Neural cell (in vitro differentiated cells): ENCODE measurements at regions not wholly inside any gene's neighbourhood (a gene's known extent, or its start where the extent isn't known, plus 50 kb on each side); places are given as distances from the start of the nearest gene placed in this dataset.

Experiments
- H2AFZ ChIP-seq: fragments of 200-600, 300-800 bp; sonication (generic), shearing (Covaris generic); 2 replicates; pipeline ENCODE4 v1.6.0; 2014; ENCODE audit warnings: low read depth, mild to moderate bottlenecking, antibody characterized with exemption, low read length, moderate library complexity
- H3F3A ChIP-seq: fragments of 200-600 bp; shearing (Covaris generic); 2 replicates; pipeline ENCODE4 v1.6.1; 2016; ENCODE audit warnings: mild to moderate bottlenecking, moderate library complexity, mixed read lengths, antibody characterized with exemption, low read length; ENCODE audit not compliant: insufficient read depth, poor library complexity, severe bottlenecking
- H3K27ac ChIP-seq: fragments of 200-600, 300-800 bp; sonication (generic), shearing (Covaris generic); 2 replicates; pipeline ENCODE4 v1.5.1; 2014; ENCODE audit warnings: mild to moderate bottlenecking, low read length, moderate library complexity
- H3K27me3 ChIP-seq: fragments of 300-800, 200-600 bp; sonication (generic), shearing (Covaris generic); 2 replicates; pipeline ENCODE4 v1.6.0; 2014; ENCODE audit warnings: mild to moderate bottlenecking, low read depth, low read length, moderate library complexity; ENCODE audit not compliant: insufficient read depth
- H3K36me3 ChIP-seq: fragments of 300-800, 200-600 bp; sonication (generic), shearing (Covaris generic); 2 replicates; pipeline ENCODE4 v1.5.1; 2014; ENCODE audit warnings: mild to moderate bottlenecking, antibody characterized with exemption, low read length, moderate library complexity; ENCODE audit not compliant: insufficient read depth
- H3K4me2 ChIP-seq: fragments of 300-800, 200-600 bp; sonication (generic), shearing (Covaris generic); 2 replicates; pipeline ENCODE4 v1.6.0; 2014; ENCODE audit warnings: mild to moderate bottlenecking, low read length
- H3K4me3 ChIP-seq: fragments of 300-800, 200-600 bp; sonication (generic), shearing (Covaris generic); 2 replicates; pipeline ENCODE4 v1.5.1; 2014; ENCODE audit warnings: mild to moderate bottlenecking, low read length, moderate library complexity
- H3K79me2 ChIP-seq: fragments of 200-600 bp; shearing (Covaris generic); replicated peaks from 2 replicates; pipeline ENCODE4 v1.6.0; 2014; ENCODE audit warnings: mild to moderate bottlenecking, low read length, moderate library complexity; ENCODE audit not compliant: insufficient read depth
- H3K9ac ChIP-seq: fragments of 300-800, 200-600 bp; sonication (generic), shearing (Covaris generic); 2 replicates; pipeline ENCODE4 v1.6.1; 2016; ENCODE audit warnings: mild to moderate bottlenecking, low read length, mixed read lengths
- H3K9me2 ChIP-seq: fragments of 200-600 bp; shearing (Covaris generic); 2 replicates; pipeline ENCODE4 v1.6.1; 2016; ENCODE audit warnings: mild to moderate bottlenecking, low read length, mixed read lengths; ENCODE audit not compliant: insufficient read depth
- H3K9me3 ChIP-seq: fragments of 200-600, 300-800 bp; sonication (generic), shearing (Covaris generic); 2 replicates; pipeline ENCODE4 v1.6.1; 2016; ENCODE audit warnings: mild to moderate bottlenecking, mixed run types, low read length, moderate library complexity, mixed read lengths
- H4K20me1 ChIP-seq: fragments of 200-600 bp; shearing (Covaris generic); 2 replicates; pipeline ENCODE4 v1.6.1; 2016; ENCODE audit warnings: mild to moderate bottlenecking, mixed run types; ENCODE audit not compliant: insufficient read depth
- CTCF ChIP-seq: fragments of 450-650 bp; IDR thresholded peaks from 2 replicates; pipeline ENCODE4 v1.5.1; 2014; ENCODE audit warnings: antibody characterized with exemption, mild to moderate bottlenecking, moderate library complexity; ENCODE audit not compliant: poor library complexity, severe bottlenecking
- EP300 ChIP-seq: fragments of 450-650 bp; conservative IDR thresholded peaks from 2 replicates; pipeline ENCODE4 v1.6.1; 2014; ENCODE audit warnings: antibody characterized with exemption, mild to moderate bottlenecking, moderate library complexity; ENCODE audit not compliant: poor library complexity, severe bottlenecking
- EZH2 ChIP-seq: fragments of 200-600, 300-800 bp; shearing (Covaris generic), sonication (generic); IDR thresholded peaks from 2 replicates; pipeline ENCODE4 v1.6.1; 2014; ENCODE audit warnings: antibody characterized with exemption, low read length, borderline replicate concordance, mild to moderate bottlenecking; ENCODE audit not compliant: insufficient read depth, poor library complexity, severe bottlenecking
- MXI1 ChIP-seq: fragments of 450-650 bp; conservative IDR thresholded peaks from 2 replicates; pipeline ENCODE4 v1.6.1; 2014; ENCODE audit warnings: antibody characterized with exemption, mild to moderate bottlenecking; ENCODE audit not compliant: poor library complexity, severe bottlenecking
- POLR2AphosphoS5 ChIP-seq: IDR thresholded peaks from 2 replicates; pipeline ENCODE4 v1.6.1; 2012
- RAD21 ChIP-seq: fragments of 450-650 bp; conservative IDR thresholded peaks from 2 replicates; pipeline ENCODE4 v1.6.1; 2014; ENCODE audit warnings: antibody characterized with exemption, mild to moderate bottlenecking, moderate library complexity
- SMC3 ChIP-seq: fragments of 450-650 bp; conservative IDR thresholded peaks from 2 replicates; pipeline ENCODE4 v1.6.1; 2014; ENCODE audit warnings: antibody characterized with exemption, mild to moderate bottlenecking, moderate library complexity; ENCODE audit not compliant: poor library complexity
- TAF1 ChIP-seq: IDR thresholded peaks from 2 replicates; pipeline ENCODE4 v1.6.1; 2012; ENCODE audit warnings: low read depth
- TF ChIP-seq, protein P1 (sequence below): IDR thresholded peaks from 2 replicates; pipeline ENCODE4 v1.6.1; 2012; ENCODE audit warnings: borderline replicate concordance

- Histone ChIP-seq H3K27ac (no peak overlapping the region), H4K20me1 (no peaks in the 10 kb centered on the region), H2AFZ (no peak overlapping the region), H3K9ac (no peak overlapping the region), H3K9me2 (no peaks in the 10 kb centered on the region), H3K27me3 (no peaks in the 10 kb centered on the region), H3K79me2 (no peaks in the 10 kb centered on the region), H3K4me3 (no peak overlapping the region), H3F3A (no peaks in the 10 kb centered on the region), H3K4me2 (no peak overlapping the region), H3K9me3 (no peaks in the 10 kb centered on the region), H3K36me3 (no peaks in the 10 kb centered on the region)
- TF ChIP-seq CTCF (no peak), POLR2AphosphoS5 (no peak), MXI1 (no peak), TAF1 (no peak), RAD21 (no peak), EP300 (no peak), SMC3 (no peak), EZH2 (no peak)
- TF ChIP-seq, protein P1, sequence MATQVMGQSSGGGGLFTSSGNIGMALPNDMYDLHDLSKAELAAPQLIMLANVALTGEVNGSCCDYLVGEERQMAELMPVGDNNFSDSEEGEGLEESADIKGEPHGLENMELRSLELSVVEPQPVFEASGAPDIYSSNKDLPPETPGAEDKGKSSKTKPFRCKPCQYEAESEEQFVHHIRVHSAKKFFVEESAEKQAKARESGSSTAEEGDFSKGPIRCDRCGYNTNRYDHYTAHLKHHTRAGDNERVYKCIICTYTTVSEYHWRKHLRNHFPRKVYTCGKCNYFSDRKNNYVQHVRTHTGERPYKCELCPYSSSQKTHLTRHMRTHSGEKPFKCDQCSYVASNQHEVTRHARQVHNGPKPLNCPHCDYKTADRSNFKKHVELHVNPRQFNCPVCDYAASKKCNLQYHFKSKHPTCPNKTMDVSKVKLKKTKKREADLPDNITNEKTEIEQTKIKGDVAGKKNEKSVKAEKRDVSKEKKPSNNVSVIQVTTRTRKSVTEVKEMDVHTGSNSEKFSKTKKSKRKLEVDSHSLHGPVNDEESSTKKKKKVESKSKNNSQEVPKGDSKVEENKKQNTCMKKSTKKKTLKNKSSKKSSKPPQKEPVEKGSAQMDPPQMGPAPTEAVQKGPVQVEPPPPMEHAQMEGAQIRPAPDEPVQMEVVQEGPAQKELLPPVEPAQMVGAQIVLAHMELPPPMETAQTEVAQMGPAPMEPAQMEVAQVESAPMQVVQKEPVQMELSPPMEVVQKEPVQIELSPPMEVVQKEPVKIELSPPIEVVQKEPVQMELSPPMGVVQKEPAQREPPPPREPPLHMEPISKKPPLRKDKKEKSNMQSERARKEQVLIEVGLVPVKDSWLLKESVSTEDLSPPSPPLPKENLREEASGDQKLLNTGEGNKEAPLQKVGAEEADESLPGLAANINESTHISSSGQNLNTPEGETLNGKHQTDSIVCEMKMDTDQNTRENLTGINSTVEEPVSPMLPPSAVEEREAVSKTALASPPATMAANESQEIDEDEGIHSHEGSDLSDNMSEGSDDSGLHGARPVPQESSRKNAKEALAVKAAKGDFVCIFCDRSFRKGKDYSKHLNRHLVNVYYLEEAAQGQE = no peak
Measured at GRCh38 chr5:42886635-42887034, 74.9 kb upstream of the SELENOP start.

DNA sequence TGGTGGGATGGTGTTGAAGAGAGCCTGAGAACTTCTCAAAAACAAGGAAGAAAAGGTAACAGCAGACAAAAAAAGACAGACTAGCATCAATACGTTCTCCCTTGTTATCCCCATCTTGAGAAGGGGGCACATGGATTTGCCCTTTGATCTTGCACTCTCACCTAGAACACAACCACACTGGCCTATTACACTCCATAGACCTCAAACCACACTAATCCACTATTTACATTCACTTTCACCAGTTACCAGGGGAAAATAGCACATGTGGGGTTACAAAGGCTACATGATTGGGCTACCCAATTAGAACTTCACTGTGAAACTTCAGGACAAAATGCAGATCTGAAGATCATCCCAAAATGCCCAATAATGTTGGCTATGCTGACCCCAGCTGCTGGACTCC lies 72.6 kb upstream of the SELENOP start:
- no peaks in the 10 kb centered on the region for H3K9me2 ChIP-seq
- no peaks in the 10 kb centered on the region for H3K79me2 ChIP-seq
- no peaks in the 10 kb centered on the region for H4K20me1 ChIP-seq
- no peak overlapping the region for H2AFZ ChIP-seq
- H3K4me2 ChIP-seq = no peak overlapping the region
- H3K27me3 ChIP-seq = no peaks in the 10 kb centered on the region
- H3F3A ChIP-seq = no peaks in the 10 kb centered on the region
- no peak overlapping the region for H3K9ac ChIP-seq
- H3K9me3 ChIP-seq = no peaks in the 10 kb centered on the region
- H3K27ac ChIP-seq = no peak overlapping the region
- no peaks in the 10 kb centered on the region for H3K36me3 ChIP-seq
- TF ChIP-seq SMC3 (no peak), RAD21 (no peak), EP300 (no peak), CTCF (no peak), TAF1 (no peak), MXI1 (no peak), EZH2 (no peak), POLR2AphosphoS5 (no peak)
- TF ChIP-seq, protein P1 = no peak
- H3K4me3 ChIP-seq = no peak overlapping the region
